ENCODE measurements at regions not wholly inside any gene's neighbourhood (a gene's known extent, or its start where the extent isn't known, plus 50 kb on each side); places are given as distances from the start of the nearest gene placed in this dataset.
A peak's percentile ranks its signal among the peaks of the same experiment; 100 is the strongest.

- Histone ChIP-seq H3K4me1 (ENCODE audit: control insufficient read depth, insufficient read depth, low read length) (no peaks in the 10 kb centered on the region), H3K27me3 (ENCODE audit: control insufficient read depth, insufficient read depth, low read length, poor library complexity, severe bottlenecking) (no peaks in the 10 kb centered on the region), H3K4me3 (ENCODE audit: low read length) (peak overlapping the region; percentile 15), H3K9me3 (ENCODE audit: control insufficient read depth, low read length) (peaks cover 74% of the 10 kb centered on the region), H3K9ac (ENCODE audit: extremely low read depth, low read length, poor library complexity, severe bottlenecking) (no peak overlapping the region), H3K27ac (ENCODE audit: low read depth, low read length) (no peak overlapping the region), H3K36me3 (ENCODE audit: control insufficient read depth, insufficient read depth, low read length) (no peaks in the 10 kb centered on the region)
- WGBS, 2 experiments (ENCODE audit: insufficient coverage in 1 of 2, insufficient read length in 1 of 2): 88 to 91% methylated on average over 1 to 2 of the region's 2 CpGs
- no peaks in the 10 kb centered on the region for H3K4me1 Mint-ChIP-seq
- DNase-seq: no peak
- peaks cover 18% of the 10 kb centered on the region for H3K36me3 Mint-ChIP-seq (ENCODE audit: low read depth)
- TF ChIP-seq, protein P1, sequence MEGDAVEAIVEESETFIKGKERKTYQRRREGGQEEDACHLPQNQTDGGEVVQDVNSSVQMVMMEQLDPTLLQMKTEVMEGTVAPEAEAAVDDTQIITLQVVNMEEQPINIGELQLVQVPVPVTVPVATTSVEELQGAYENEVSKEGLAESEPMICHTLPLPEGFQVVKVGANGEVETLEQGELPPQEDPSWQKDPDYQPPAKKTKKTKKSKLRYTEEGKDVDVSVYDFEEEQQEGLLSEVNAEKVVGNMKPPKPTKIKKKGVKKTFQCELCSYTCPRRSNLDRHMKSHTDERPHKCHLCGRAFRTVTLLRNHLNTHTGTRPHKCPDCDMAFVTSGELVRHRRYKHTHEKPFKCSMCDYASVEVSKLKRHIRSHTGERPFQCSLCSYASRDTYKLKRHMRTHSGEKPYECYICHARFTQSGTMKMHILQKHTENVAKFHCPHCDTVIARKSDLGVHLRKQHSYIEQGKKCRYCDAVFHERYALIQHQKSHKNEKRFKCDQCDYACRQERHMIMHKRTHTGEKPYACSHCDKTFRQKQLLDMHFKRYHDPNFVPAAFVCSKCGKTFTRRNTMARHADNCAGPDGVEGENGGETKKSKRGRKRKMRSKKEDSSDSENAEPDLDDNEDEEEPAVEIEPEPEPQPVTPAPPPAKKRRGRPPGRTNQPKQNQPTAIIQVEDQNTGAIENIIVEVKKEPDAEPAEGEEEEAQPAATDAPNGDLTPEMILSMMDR (conservative IDR thresholded peaks at IDR 0.05): no peak
- H3K27me3 Mint-ChIP-seq (ENCODE audit: insufficient read depth): no peaks in the 10 kb centered on the region
- no peak overlapping the region for H3K27ac Mint-ChIP-seq
- H3K9me3 Mint-ChIP-seq: peaks cover 61% of the 10 kb centered on the region
- no peak overlapping the region for H3K4me3 Mint-ChIP-seq
Measured at GRCh38 chr7:138223402-138223879, 147.2 kb downstream of the AKR1D1 start.

DNA sequence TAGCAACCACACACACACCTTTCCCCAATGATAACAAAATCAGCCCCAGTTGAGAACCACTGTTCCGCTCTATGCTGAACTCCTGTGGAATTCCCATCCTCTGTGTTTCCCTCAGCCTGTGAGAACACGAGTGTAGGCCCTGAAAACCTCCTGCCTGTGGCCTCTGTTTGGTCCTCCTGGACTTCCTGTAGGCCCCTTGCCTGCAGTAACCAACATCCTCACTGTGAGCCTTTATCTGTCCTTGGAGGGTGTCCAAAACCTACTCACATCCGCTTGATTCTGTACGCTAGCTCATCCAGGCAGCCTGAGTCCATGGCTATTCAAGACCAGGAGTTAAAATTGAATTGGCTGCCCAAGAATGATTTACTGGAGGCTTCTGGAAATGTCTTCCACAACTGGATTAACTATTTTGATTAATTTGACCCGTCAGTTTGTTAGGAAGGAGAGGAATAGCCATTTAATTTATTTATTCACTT lies 149.8 kb downstream of the AKR1D1 start:
- WGBS, 2 experiments (ENCODE audit: insufficient coverage in 1 of 2, insufficient read length in 1 of 2): 91 to 95% methylated on average over 4 of the region's 5 CpGs
- no peaks in the 10 kb centered on the region for H3K36me3 ChIP-seq (ENCODE audit: control insufficient read depth, insufficient read depth, low read length)

GRCh38 chr7:138226745-138227279 lies 150.6 kb downstream of the AKR1D1 start:
- no peak overlapping the region for H3K27ac ChIP-seq (ENCODE audit: low read depth, low read length)
- peaks cover 10% of the 10 kb centered on the region for H3K36me3 Mint-ChIP-seq (ENCODE audit: low read depth)
- no peaks in the 10 kb centered on the region for H3K27me3 ChIP-seq (ENCODE audit: control insufficient read depth, insufficient read depth, low read length, poor library complexity, severe bottlenecking)
- no peaks in the 10 kb centered on the region for H3K27me3 Mint-ChIP-seq (ENCODE audit: insufficient read depth)
- WGBS, 2 experiments (ENCODE audit: insufficient coverage in 1 of 2, insufficient read length in 1 of 2): 92 to 100% methylated on average over 1 to 3 of the region's 4 CpGs
- H3K9me3 Mint-ChIP-seq: peaks cover 31% of the 10 kb centered on the region
- H3K27ac Mint-ChIP-seq: no peak overlapping the region
- H3K9me3 ChIP-seq (ENCODE audit: control insufficient read depth, low read length): peaks cover 40% of the 10 kb centered on the region
- H3K36me3 ChIP-seq (ENCODE audit: control insufficient read depth, insufficient read depth, low read length): no peaks in the 10 kb centered on the region
- H3K4me1 Mint-ChIP-seq: no peaks in the 10 kb centered on the region
- TF ChIP-seq, protein P1 (conservative IDR thresholded peaks at IDR 0.05): no peak
- H3K4me3 ChIP-seq (ENCODE audit: low read length): no peak overlapping the region
- H3K9ac ChIP-seq (ENCODE audit: extremely low read depth, low read length, poor library complexity, severe bottlenecking): no peak overlapping the region
- H3K4me1 ChIP-seq (ENCODE audit: control insufficient read depth, insufficient read depth, low read length): no peaks in the 10 kb centered on the region
- no peak for DNase-seq
- H3K4me3 Mint-ChIP-seq: no peak overlapping the region

More for the DNA sequence above, 149.8 kb downstream of the AKR1D1 start:
- peak overlapping the region; percentile 32 for H3K27ac ChIP-seq (ENCODE audit: low read depth, low read length)
- H3K4me1 ChIP-seq (ENCODE audit: control insufficient read depth, insufficient read depth, low read length): no peaks in the 10 kb centered on the region
- peaks cover 48% of the 10 kb centered on the region for H3K9me3 ChIP-seq (ENCODE audit: control insufficient read depth, low read length)
- H3K4me3 Mint-ChIP-seq: no peak overlapping the region
- H3K9me3 Mint-ChIP-seq: peaks cover 38% of the 10 kb centered on the region
- H3K27ac Mint-ChIP-seq: no peak overlapping the region
- TF ChIP-seq, protein P1 (conservative IDR thresholded peaks at IDR 0.05): no peak
- H3K4me3 ChIP-seq (ENCODE audit: low read length): no peak overlapping the region
- no peak overlapping the region for H3K9ac ChIP-seq (ENCODE audit: extremely low read depth, low read length, poor library complexity, severe bottlenecking)
- no peak for DNase-seq
- no peaks in the 10 kb centered on the region for H3K4me1 Mint-ChIP-seq
- H3K27me3 ChIP-seq (ENCODE audit: control insufficient read depth, insufficient read depth, low read length, poor library complexity, severe bottlenecking): no peaks in the 10 kb centered on the region
- H3K27me3 Mint-ChIP-seq (ENCODE audit: insufficient read depth): no peaks in the 10 kb centered on the region
- H3K36me3 Mint-ChIP-seq (ENCODE audit: low read depth): peaks cover 14% of the 10 kb centered on the region

Data from endodermal cell (in vitro differentiated cells).